HG03565 (cell line): ENCODE measurements at regions not wholly inside any gene's neighbourhood (a gene's known extent, or its start where the extent isn't known, plus 50 kb on each side); places are given as distances from the start of the nearest gene placed in this dataset.

Experiments
- ATAC-seq: cut with Tn5 transposase; IDR thresholded peaks from one replicate; pipeline ENCODE4 v1.9.1; 2021; ENCODE audit warnings: mild to moderate bottlenecking, moderate library complexity; ENCODE audit not compliant: unreplicated experiment

GRCh38 chr4:77360451-77360850, 203.4 kb downstream of the CCNG2 start:
- no peak for ATAC-seq

DNA sequence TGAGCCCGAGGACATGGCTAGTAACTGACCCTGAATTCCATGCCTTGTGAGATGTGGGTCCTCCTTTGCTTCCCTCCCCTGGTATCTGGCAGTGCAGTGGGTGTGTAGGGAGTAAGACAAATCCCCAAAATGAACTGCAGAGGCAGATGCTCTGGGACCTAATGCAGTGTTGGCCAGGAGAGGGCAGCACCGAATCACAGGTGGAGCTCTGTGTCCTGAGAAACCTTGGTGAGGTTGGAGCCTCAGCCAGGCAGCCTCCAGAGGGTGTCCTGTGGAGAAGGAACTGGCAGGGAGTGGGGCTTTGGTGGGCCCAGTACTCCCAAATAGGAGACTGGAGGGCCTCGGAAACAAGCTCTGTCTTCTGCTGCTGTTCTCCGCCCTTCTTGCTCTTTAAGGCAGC, 209.9 kb downstream of the CCNG2 start:
- peak; percentile 61 for ATAC-seq

GRCh38 chr4:77367638-77368037, 210.6 kb downstream of the CCNG2 start:
- no peak for ATAC-seq

GRCh38 chr4:77372375-77372774, 215.4 kb downstream of the CCNG2 start:
- no peak for ATAC-seq

DNA sequence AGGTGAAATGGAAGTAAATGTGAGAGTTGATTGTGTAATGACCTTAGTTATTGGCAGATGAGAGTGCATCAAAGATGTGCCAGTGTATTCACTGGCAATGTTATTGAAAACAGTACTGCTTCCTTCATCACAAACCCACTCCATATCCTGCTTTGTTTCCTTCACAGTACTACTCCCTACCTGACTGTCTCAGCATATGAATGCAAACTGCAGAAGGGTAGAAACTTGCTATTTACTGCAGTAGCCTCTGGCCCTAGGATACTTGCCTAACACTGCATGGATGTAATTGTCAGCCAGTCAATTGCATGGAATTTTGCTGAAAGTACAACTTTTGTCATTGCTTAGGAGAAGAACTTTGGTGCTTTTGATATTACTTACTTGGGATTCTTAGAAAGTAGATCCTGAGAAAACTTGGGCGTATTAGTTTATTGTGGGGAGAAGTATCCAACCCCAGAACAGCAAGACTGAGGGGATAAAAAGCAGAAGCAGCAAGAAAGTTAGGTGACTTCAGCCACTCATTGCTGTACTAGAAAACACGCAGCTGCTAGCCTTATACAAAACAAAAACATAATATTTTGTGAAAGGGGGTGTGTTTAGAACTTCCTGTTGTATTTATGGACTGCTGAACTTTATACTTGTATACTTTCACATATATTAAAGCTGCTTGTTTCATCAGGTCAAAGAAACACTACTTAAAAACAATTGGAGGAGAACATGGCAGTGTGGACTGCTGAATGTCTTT, 219.0 kb downstream of the CCNG2 start:
- no peak for ATAC-seq

- no peak for ATAC-seq
Observed at GRCh38 chr4:77376788-77377460, 219.9 kb downstream of the CCNG2 start.

DNA sequence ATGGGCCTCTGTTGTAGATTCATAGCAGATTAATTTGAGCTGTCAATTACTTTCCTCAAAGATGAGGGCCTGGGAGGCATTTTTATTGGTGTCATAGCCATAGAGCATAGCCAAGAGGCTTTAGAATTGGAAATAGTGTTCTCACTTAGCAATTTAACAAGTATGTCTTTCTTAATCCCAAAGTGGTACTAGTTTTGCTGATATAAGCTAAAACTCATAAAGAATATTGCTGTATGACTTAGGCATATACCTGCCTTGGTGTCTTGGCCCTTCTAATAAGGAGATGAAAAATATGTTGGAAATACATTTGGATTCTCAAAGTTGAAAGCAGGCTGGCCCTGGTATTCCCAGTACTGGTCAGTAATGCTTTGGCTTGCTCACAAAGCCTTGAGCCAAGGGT, 221.5 kb upstream of the CXCL13 start:
- ATAC-seq, result no peak

GRCh38 chr4:77385124-77385969, 220.3 kb upstream of the CXCL13 start:
- peak; percentile 68 for ATAC-seq

DNA sequence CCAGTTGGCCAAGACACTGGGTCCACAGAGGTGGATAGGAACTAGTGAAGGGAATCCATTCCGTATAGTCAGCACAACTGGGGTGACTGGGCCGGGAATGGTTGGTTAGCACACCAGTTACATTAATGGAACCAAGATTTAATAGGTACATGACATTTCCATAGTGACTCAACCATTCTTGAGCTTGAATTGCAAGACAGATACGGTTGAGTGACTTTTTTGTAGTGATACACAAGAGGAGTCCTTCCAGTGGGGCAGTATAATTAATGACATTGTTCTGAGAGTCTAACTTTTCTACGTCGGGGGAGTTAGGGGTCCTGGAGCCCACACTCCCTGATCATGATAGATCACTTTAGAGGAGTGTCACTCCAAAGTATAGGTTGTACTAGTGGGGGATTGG, 211.6 kb upstream of the CXCL13 start:
- ATAC-seq, result no peak

DNA sequence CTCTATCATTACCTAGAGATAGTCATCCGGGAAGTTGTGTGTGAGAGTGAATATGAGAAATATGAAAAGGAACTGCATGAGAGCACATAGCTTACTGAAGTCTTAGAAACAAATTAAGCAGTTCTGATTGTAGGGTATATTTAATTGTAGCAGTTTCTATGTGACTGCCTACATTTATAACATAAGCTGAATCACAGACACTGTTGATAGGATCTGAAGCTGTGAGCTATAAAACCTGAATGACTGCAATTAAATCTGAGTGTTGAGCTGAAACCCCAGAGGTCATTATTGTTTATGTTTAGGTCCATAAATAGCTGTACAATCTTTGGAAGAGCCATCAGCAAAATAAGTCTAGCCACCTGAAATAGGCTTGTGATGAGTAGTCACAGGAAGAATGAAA, 210.1 kb upstream of the CXCL13 start:
- no peak for ATAC-seq

DNA sequence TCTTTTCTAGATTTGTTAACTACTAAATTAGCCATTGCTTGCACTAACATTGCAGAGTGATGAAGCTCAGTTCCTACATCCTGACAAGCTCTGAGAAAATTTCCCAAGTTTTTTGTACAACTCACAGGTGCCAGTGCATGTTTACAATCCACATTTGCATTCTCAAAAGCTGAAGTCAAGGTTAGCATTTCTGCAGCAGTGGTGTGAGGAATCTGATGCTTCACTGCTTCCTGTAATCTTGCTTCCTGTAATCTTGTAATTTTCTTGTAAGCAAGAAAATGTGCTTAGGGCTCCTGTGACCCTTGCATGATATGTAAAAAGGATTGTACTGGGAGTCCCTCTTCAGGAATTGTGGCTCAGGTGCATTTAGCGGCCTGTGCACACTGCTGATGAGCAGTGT, 207.4 kb upstream of the CXCL13 start:
- no peak for ATAC-seq

DNA sequence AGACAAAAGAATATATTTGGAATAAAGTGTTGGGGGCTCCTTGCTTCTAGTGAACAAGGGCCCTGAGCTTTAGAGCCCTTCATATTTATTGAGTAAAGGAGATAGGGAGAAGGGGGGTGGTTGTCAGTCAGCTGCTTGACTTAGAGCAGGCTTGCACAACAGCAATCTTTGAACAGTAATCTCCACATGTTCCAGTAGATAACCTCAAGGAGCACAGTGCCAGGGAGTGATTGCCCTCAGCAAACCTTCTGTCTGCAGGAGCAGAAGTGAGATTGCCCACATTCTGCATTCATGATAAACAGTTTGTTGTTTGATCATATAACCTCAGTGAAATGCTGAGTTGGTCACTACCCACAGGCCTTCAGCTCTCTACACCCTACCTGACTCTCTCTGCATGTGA, 205.8 kb upstream of the CXCL13 start:
- no peak for ATAC-seq

DNA sequence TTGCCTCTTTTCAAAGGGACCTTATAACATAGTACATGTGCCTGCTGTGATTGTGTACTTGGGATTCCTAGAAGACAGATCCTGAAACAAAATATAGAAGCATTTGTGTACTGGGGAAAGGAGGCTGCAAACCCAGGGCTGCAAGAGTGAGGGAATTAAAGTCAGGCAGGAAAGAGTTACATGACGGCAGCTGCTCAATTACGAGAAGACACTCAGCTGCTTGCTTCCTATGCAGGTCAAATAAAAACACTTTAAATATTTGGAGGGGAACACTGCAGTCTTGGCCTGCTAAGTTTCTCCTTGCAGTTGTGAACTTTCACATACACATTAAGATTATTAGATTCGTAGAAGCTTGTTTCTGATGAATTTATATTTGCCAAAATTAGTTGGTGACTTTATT, 191.9 kb upstream of the CXCL13 start:
- ATAC-seq, result no peak

GRCh38 chr4:77415689-77416088, 189.9 kb upstream of the CXCL13 start:
- no peak for ATAC-seq

GRCh38 chr4:77418333-77418732, 187.3 kb upstream of the CXCL13 start:
- no peak for ATAC-seq

DNA sequence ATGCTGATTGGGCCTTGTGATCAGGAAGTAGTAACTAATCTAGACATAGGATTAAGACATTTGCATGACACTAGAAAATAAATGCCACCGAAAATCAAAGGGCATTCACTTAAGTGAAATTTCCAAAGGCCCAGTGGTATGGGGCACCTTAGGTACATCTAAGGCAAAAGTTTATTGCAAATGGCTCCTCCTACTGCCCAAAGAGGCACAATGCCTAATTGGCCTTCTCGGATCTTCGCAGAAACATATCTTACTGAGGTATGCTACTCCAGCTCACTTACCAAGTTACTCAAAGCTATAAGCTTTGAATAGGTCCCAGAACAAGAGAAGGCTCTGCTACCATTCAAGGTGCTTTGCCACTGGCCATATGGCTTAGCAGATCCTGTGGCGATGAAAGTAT, 174.8 kb upstream of the CXCL13 start:
- no peak for ATAC-seq

GRCh38 chr4:77431546-77431945, 174.1 kb upstream of the CXCL13 start:
- no peak for ATAC-seq

DNA sequence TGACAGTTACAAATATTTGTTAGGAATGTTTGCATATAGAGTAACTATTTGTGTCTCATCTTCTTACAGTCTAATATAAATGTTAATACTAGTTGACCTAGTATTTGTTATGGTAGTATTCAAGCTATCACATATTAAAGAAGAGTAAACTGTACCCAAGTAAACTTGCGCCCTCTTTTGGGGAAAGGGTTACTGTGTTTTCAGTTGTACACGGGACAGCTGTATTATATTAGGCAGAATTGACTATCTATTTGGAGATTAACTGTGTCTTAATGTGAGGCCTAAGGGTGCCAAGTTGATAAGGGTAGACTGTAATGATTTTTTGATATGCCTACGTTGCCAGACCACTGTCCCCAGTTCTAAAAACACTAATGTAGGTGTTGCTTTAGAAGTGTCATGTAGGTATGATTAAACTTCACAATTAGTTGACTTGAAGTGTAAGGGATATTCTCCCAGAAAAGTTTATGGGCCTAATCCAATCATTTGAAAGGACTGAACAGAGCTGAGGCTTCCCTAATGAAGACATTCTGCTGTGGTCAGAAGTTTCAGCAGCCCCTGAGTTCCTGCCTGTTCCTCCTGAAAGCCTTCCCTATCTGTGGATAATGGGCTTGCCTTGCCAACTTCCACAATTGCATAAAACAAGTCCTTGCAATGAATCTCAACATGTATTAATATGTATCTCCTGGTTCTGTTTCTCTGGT, 172.8 kb upstream of the CXCL13 start:
- ATAC-seq, result no peak

DNA sequence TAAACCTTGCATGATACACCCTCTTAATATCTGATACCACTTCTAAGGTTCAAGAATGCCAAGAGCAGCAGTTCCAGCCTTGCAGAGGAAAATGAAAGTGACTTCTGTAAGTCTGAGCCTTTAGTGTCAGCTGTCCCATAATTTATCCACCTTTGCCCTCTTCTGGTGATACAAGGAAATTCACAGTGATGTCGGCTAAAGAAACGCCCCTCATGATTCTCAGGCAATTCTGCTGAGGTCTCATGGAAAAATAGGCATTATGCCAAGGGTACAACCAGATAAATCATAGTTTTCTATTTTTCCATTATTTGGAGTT, 172.2 kb upstream of the CXCL13 start:
- ATAC-seq, result peak; percentile 78

GRCh38 chr4:77434299-77435092, 171.1 kb upstream of the CXCL13 start:
- ATAC-seq, result no peak

DNA sequence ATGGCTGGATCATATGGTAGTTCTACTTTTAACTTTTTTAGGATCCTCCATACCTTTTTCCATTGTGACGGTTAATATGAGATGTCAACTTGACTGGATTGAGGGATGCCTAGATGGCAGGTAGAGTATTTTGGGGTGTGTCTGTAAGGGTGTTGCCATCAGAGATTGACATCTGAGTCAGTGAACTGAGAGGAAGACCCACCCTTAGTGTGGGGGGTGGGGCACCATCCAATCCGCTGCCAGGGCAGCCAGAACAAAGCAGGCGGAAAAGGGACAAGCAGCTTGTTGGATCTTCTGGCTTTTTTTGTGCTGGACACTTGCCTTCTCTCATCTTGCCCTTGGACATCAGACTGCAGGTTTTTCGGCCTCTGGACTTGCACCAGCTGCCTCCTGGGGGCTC, 168.5 kb upstream of the CXCL13 start:
- ATAC-seq, result no peak
